ENCODE measurements at regions not wholly inside any gene's neighbourhood (a gene's known extent, or its start where the extent isn't known, plus 50 kb on each side); places are given as distances from the start of the nearest gene placed in this dataset.

GRCh38 chr12:126243814-126244440, 1178.7 kb downstream of the AACS start:
- BruUV-seq (replicated peaks), result no TSS peak
- H4K20me1 ChIP-seq (replicated peaks; ENCODE audit: control insufficient read depth, extremely low read depth, insufficient read depth, low read length), result no peaks in the 10 kb centered on the region
- H3K79me2 ChIP-seq (ENCODE audit: control insufficient read depth, insufficient read depth, low read length), result no peaks in the 10 kb centered on the region
- POLR2A ChIA-PET, result no interaction called here
- H3K4me3 ChIP-seq (replicated peaks in 1 of 3; ENCODE audit: insufficient read depth in 1 of 3, low read depth in 1 of 3, low read length in 3 of 3), result no peak overlapping the region
- FAIRE-seq, result no peak
- no peaks in the 10 kb centered on the region for H3K27me3 ChIP-seq (ENCODE audit: control insufficient read depth in 2 of 2, insufficient read depth in 2 of 2, low read length in 2 of 2)
- H2AFZ ChIP-seq (ENCODE audit: low read depth, low read length), result no peak overlapping the region
- no peaks in the 10 kb centered on the region for H3K36me3 ChIP-seq (ENCODE audit: control insufficient read depth in 2 of 2, extremely low read depth in 1 of 2, insufficient read depth in 2 of 2, low read length in 2 of 2)
- no peaks in the 10 kb centered on the region for H3K4me1 ChIP-seq (ENCODE audit: control insufficient read depth, extremely low read depth, insufficient read depth, low read length)
- CTCF ChIA-PET, result no interaction called here
- no peak for DNase-seq (ENCODE audit: low read depth, low spot score)
- no peaks in the 10 kb centered on the region for H3K9me1 ChIP-seq (replicated peaks; ENCODE audit: control insufficient read depth, extremely low read depth, insufficient read depth, low read length)
- intact Hi-C loops (cut with micrococcal nuclease), result no loop called here
- no peak overlapping the region for H3K27ac ChIP-seq (ENCODE audit: insufficient read depth, low read depth, low read length)
- TF ChIP-seq POLR2AphosphoS5 (IDR thresholded peaks at IDR 0.05; ENCODE audit: insufficient read depth, low read depth, low read length) (no peak), CTCF (IDR thresholded peaks at IDR 0.05; ENCODE audit: extremely low read depth in 1 of 2, insufficient read depth in 1 of 2, low read depth in 1 of 2, low read length in 2 of 2) (no peak), JUN (IDR thresholded peaks at IDR 0.05; ENCODE audit: borderline replicate concordance, insufficient read depth, insufficient read length, low read depth) (no peak), POLR2A (IDR thresholded peaks at IDR 0.05; ENCODE audit: low read depth, low read length) (no peak)
- dilution Hi-C loops (cut with MboI; ENCODE audit: extremely low pct_ligation_motif_present, low sequenced_read_pairs), result no loop called here
- H3K9ac ChIP-seq (replicated peaks; ENCODE audit: extremely low read depth, insufficient read depth, low read length), result no peak overlapping the region
- peaks cover 6% of the 10 kb centered on the region for H3K9me3 ChIP-seq (replicated peaks; ENCODE audit: control insufficient read depth, insufficient read depth, low read length)
- no peak overlapping the region for H3K4me2 ChIP-seq (ENCODE audit: insufficient read depth, low read length)

GRCh38 chr12:126247936-126248335, 1182.7 kb downstream of the AACS start:
- BruUV-seq (replicated peaks), result no TSS peak
- no peaks in the 10 kb centered on the region for H4K20me1 ChIP-seq (replicated peaks; ENCODE audit: control insufficient read depth, extremely low read depth, insufficient read depth, low read length)
- dilution Hi-C loops (cut with MboI; ENCODE audit: extremely low pct_ligation_motif_present, low sequenced_read_pairs) (no loop called here), intact Hi-C loops (cut with micrococcal nuclease) (no loop called here)
- peaks cover 7% of the 10 kb centered on the region for H3K9me3 ChIP-seq (replicated peaks; ENCODE audit: control insufficient read depth, insufficient read depth, low read length)
- DNase-seq (ENCODE audit: low read depth, low spot score) (no peak), FAIRE-seq (no peak)
- no peak overlapping the region for H2AFZ ChIP-seq (ENCODE audit: low read depth, low read length)
- H3K4me2 ChIP-seq (ENCODE audit: insufficient read depth, low read length), result no peak overlapping the region
- POLR2A ChIA-PET, result no interaction called here
- H3K4me3 ChIP-seq (replicated peaks in 1 of 3; ENCODE audit: insufficient read depth in 1 of 3, low read depth in 1 of 3, low read length in 3 of 3), result no peak overlapping the region
- TF ChIP-seq POLR2A (IDR thresholded peaks at IDR 0.05; ENCODE audit: low read depth, low read length) (no peak), MAX (IDR thresholded peaks at IDR 0.05; ENCODE audit: insufficient read depth, insufficient read length) (no peak), CTCF (IDR thresholded peaks at IDR 0.05; ENCODE audit: extremely low read depth in 1 of 2, insufficient read depth in 1 of 2, low read depth in 1 of 2, low read length in 2 of 2) (no peak), MYC (IDR thresholded peaks at IDR 0.05; ENCODE audit: low read depth, low read length) (no peak), JUN (IDR thresholded peaks at IDR 0.05; ENCODE audit: borderline replicate concordance, insufficient read depth, insufficient read length, low read depth) (no peak), FOS (IDR thresholded peaks at IDR 0.05; ENCODE audit: borderline replicate concordance, insufficient read depth, low read length) (no peak), GATA2 (IDR thresholded peaks at IDR 0.05; ENCODE audit: insufficient read depth, insufficient read length, low read depth, low read length) (no peak), EZH2 (IDR thresholded peaks at IDR 0.05; ENCODE audit: borderline replicate concordance, low read depth, low read length, severe bottlenecking) (no peak), POLR2AphosphoS5 (IDR thresholded peaks at IDR 0.05; ENCODE audit: insufficient read depth, low read depth, low read length) (no peak)
- CTCF ChIA-PET, result no interaction called here
- H3K9me1 ChIP-seq (replicated peaks; ENCODE audit: control insufficient read depth, extremely low read depth, insufficient read depth, low read length), result no peaks in the 10 kb centered on the region
- no peaks in the 10 kb centered on the region for H3K79me2 ChIP-seq (ENCODE audit: control insufficient read depth, insufficient read depth, low read length)
- H3K27ac ChIP-seq (ENCODE audit: insufficient read depth, low read depth, low read length), result no peak overlapping the region
- H3K27me3 ChIP-seq (ENCODE audit: control insufficient read depth in 2 of 2, insufficient read depth in 2 of 2, low read length in 2 of 2), result no peaks in the 10 kb centered on the region
- H3K9ac ChIP-seq (replicated peaks; ENCODE audit: extremely low read depth, insufficient read depth, low read length), result no peak overlapping the region
- H3K4me1 ChIP-seq (ENCODE audit: control insufficient read depth, extremely low read depth, insufficient read depth, low read length), result no peaks in the 10 kb centered on the region
- no peaks in the 10 kb centered on the region for H3K36me3 ChIP-seq (ENCODE audit: control insufficient read depth in 2 of 2, extremely low read depth in 1 of 2, insufficient read depth in 2 of 2, low read length in 2 of 2)

Measured in endothelial cell of umbilical vein (primary cell).